Calu3 (cell line): ENCODE measurements at regions not wholly inside any gene's neighbourhood (a gene's known extent, or its start where the extent isn't known, plus 50 kb on each side); places are given as distances from the start of the nearest gene placed in this dataset.

ENCODE experiments used
- BruUV-seq: library from RNA; stranded (reverse); fragments of 400-500 nt; replicated peaks from 2 replicates; lab custom pipeline; 2021; lab: Mats Ljungman, UMichigan
- CTCF ChIA-PET: fragments of 300-600 bp; sonication (Branson Sonifier 250); formaldehyde crosslinking; loops from one replicate; lab custom pipeline; 2022; ENCODE audit warnings: antibody characterized with exemption; lab: Charles Lee
- DNase-seq: peaks from one replicate; pipeline ENCODE4 v3.0.0; 2022
- H3K27ac Mint-ChIP-seq: one replicate; pipeline ENCODE4 v1.8.0; 2022; ENCODE audit warnings: mixed read lengths; ENCODE audit not compliant: unreplicated experiment
- H3K27me3 Mint-ChIP-seq: one replicate; pipeline ENCODE4 v1.8.0; 2022; ENCODE audit warnings: mixed read lengths; ENCODE audit not compliant: unreplicated experiment
- H3K36me3 Mint-ChIP-seq: one replicate; pipeline ENCODE4 v1.8.0; 2022; ENCODE audit warnings: mild to moderate bottlenecking, moderate library complexity, mixed read lengths; ENCODE audit not compliant: insufficient read depth, unreplicated experiment
- H3K4me1 Mint-ChIP-seq: one replicate; pipeline ENCODE4 v1.8.0; 2022; ENCODE audit warnings: mild to moderate bottlenecking, low read depth, mixed read lengths; ENCODE audit not compliant: unreplicated experiment
- H3K4me3 Mint-ChIP-seq: one replicate; pipeline ENCODE4 v1.8.0; 2022; ENCODE audit warnings: mild to moderate bottlenecking, low read depth, moderate library complexity, mixed read lengths; ENCODE audit not compliant: unreplicated experiment
- H3K9me3 Mint-ChIP-seq: one replicate; pipeline ENCODE4 v1.8.0; 2022; ENCODE audit warnings: low read depth, mixed read lengths; ENCODE audit not compliant: unreplicated experiment
- intact Hi-C: fragments of 100-400 bp; cut with micrococcal nuclease; formaldehyde crosslinking; loops from one replicate; pipeline ENCODE4 v1.10.0; 2022; ENCODE audit not compliant: unreplicated experiment
- TF ChIP-seq, protein P1 (sequence below): fragments of 200-600 bp; IDR thresholded peaks from one replicate; pipeline ENCODE4 v1.8.0; 2022; ENCODE audit warnings: antibody characterized with exemption; ENCODE audit not compliant: unreplicated experiment

DNA sequence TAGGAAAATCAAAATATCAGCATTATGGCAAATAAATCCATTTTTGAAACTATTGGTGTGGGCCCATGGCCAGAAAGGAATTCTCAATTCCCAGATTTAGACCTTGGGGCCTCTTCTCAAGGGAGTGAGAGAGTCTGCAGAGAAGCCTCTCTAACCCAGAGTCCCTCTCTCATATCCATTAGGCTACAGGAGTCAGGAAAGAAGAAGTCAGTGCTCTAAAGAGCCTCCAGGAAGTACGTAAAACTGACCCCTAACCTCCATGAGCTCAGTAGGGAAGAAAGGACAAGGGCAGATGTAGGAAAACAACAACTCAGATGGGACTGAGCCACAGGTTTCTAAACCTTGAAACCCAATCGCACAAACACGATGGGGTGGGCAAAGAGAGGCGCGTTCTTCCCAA lies 479.9 kb upstream of the TNP1 start:
- TF ChIP-seq, protein P1, sequence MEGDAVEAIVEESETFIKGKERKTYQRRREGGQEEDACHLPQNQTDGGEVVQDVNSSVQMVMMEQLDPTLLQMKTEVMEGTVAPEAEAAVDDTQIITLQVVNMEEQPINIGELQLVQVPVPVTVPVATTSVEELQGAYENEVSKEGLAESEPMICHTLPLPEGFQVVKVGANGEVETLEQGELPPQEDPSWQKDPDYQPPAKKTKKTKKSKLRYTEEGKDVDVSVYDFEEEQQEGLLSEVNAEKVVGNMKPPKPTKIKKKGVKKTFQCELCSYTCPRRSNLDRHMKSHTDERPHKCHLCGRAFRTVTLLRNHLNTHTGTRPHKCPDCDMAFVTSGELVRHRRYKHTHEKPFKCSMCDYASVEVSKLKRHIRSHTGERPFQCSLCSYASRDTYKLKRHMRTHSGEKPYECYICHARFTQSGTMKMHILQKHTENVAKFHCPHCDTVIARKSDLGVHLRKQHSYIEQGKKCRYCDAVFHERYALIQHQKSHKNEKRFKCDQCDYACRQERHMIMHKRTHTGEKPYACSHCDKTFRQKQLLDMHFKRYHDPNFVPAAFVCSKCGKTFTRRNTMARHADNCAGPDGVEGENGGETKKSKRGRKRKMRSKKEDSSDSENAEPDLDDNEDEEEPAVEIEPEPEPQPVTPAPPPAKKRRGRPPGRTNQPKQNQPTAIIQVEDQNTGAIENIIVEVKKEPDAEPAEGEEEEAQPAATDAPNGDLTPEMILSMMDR, result no peak
- Mint-ChIP-seq H3K4me3 (no peak overlapping the region), H3K36me3 (peaks cover 6% of the 10 kb centered on the region), H3K27me3 (no peaks in the 10 kb centered on the region), H3K27ac (peak overlapping the region; percentile 60), H3K9me3 (no peaks in the 10 kb centered on the region), H3K4me1 (peaks cover 50% of the 10 kb centered on the region)
- no peak for DNase-seq
- CTCF ChIA-PET, result interaction anchor here (0.6 kb wide), 1 partner anchor 11 kb away, joined by 3 read pairs; no protein-coding TSS in a partner anchor
- intact Hi-C loops, result loop anchor here (5.0 kb wide), 1 partner anchor 153 kb away; no protein-coding TSS in a partner anchor
- BruUV-seq, result no TSS peak

DNA sequence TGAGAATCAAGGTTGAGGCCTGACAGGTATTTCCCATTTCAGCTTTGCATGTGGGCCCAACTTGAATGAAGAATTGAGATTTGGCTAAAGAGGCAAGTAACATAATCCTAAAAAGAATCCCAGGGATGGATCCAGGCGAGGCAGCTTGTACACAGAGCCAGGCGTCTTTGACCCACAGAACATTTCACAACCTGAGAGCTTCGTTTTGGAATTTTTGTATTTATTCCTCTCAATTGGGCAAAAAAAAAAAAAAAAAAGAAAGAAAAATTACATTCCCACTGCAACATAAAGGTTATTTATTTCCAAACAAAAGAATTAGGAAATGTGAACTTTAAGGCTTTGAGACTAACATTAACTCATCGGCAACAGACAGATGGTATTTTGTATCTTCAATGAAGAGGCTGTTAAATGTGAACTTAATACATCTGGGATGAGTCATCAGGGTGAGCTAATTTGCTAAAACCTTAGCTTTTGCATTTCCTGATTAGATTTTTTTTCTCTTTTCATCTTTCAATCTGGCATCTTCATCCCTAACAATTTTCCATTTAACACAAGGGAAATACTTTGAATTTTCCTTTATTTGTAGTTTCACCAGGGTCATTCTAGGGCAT lies 478.5 kb upstream of the TNP1 start:
- Mint-ChIP-seq H3K36me3 (peaks cover 6% of the 10 kb centered on the region), H3K27me3 (no peaks in the 10 kb centered on the region), H3K4me1 (peaks cover 64% of the 10 kb centered on the region), H3K27ac (peak overlapping the region; percentile 60), H3K9me3 (no peaks in the 10 kb centered on the region), H3K4me3 (no peak overlapping the region)
- DNase-seq, result no peak
- TF ChIP-seq, protein P1, result no peak
- BruUV-seq, result no TSS peak
- CTCF ChIA-PET, result interaction anchor here (0.6 to 1.0 kb wide), 6 partner anchors 9 to 923 kb away, joined by 3 to 7 read pairs (median 4); no protein-coding TSS in a partner anchor
- intact Hi-C loops, result loop anchor here (5.0 kb wide), 1 partner anchor 154 kb away; no protein-coding TSS in a partner anchor

GRCh38 chr2:217337771-217338170 lies 477.9 kb upstream of the TNP1 start:
- no peak for DNase-seq
- H3K9me3 Mint-ChIP-seq, result no peaks in the 10 kb centered on the region
- peaks cover 70% of the 10 kb centered on the region for H3K4me1 Mint-ChIP-seq
- BruUV-seq, result no TSS peak
- peak overlapping the region; percentile 97 for H3K27ac Mint-ChIP-seq
- TF ChIP-seq, protein P1, result no peak
- peaks cover 11% of the 10 kb centered on the region for H3K36me3 Mint-ChIP-seq
- no peak overlapping the region for H3K4me3 Mint-ChIP-seq
- CTCF ChIA-PET, result interaction anchor here (0.6 to 1.0 kb wide), 5 partner anchors 8 to 922 kb away, joined by 3 to 6 read pairs (median 4); no protein-coding TSS in a partner anchor
- intact Hi-C loops, result loop anchor here (5.0 kb wide), 1 partner anchor 155 kb away; no protein-coding TSS in a partner anchor
- H3K27me3 Mint-ChIP-seq, result no peaks in the 10 kb centered on the region

- intact Hi-C loops, result loop anchor here (5.0 kb wide), 1 partner anchor 156 kb away; no protein-coding TSS in a partner anchor
- TF ChIP-seq, protein P1, result no peak
- H3K9me3 Mint-ChIP-seq, result no peaks in the 10 kb centered on the region
- no peak overlapping the region for H3K4me3 Mint-ChIP-seq
- peaks cover 81% of the 10 kb centered on the region for H3K4me1 Mint-ChIP-seq
- no TSS peak for BruUV-seq
- DNase-seq, result no peak
- CTCF ChIA-PET, result no interaction called here
- no peaks in the 10 kb centered on the region for H3K27me3 Mint-ChIP-seq
- H3K27ac Mint-ChIP-seq, result peak overlapping the region; percentile 97
- H3K36me3 Mint-ChIP-seq, result peaks cover 21% of the 10 kb centered on the region
Measured at GRCh38 chr2:217336694-217337093, 476.8 kb upstream of the TNP1 start.
